Hepatocyte (in vitro differentiated cells): ENCODE measurements at regions not wholly inside any gene's neighbourhood (a gene's known extent, or its start where the extent isn't known, plus 50 kb on each side); places are given as distances from the start of the nearest gene placed in this dataset.
"Not testable (repeated sequence)": the region's sequence is repeated elsewhere in the genome, so short reads cannot be mapped to it uniquely, and the experiment has no call there.

Experiments
- DNase-seq: peaks from one replicate; pipeline ENCODE4 v3.0.0-alpha.2; 2016; ENCODE audit warnings: low spot score
- H2AFZ ChIP-seq: fragments of 200-600 bp; sonication (generic); 2 replicates; pipeline ENCODE4 v1.6.0; 2016; ENCODE audit warnings: antibody characterized with exemption, mild to moderate bottlenecking
- H3K27ac ChIP-seq: fragments of 200-600 bp; sonication (generic); 2 replicates; pipeline ENCODE4 v1.5.1; 2016; ENCODE audit warnings: mild to moderate bottlenecking
- H3K27me3 ChIP-seq: fragments of 200-600 bp; sonication (generic); 2 replicates; pipeline ENCODE4 v1.6.1; 2016
- H3K36me3 ChIP-seq: fragments of 200-600 bp; sonication (generic); replicated peaks from 2 replicates; pipeline ENCODE4 v1.5.1; 2016; ENCODE audit warnings: low read depth; ENCODE audit not compliant: insufficient read depth
- H3K4me1 ChIP-seq: fragments of 200-600 bp; sonication (generic); 2 replicates; pipeline ENCODE4 v1.5.1; 2016; ENCODE audit warnings: mild to moderate bottlenecking, moderate library complexity; ENCODE audit not compliant: insufficient read depth
- H3K4me2 ChIP-seq: fragments of 200-600 bp; sonication (generic); 2 replicates; pipeline ENCODE4 v1.6.0; 2016
- H3K4me3 ChIP-seq: fragments of 200-600 bp; sonication (generic); 2 replicates; pipeline ENCODE4 v1.5.1; 2016; ENCODE audit warnings: mild to moderate bottlenecking
- H3K79me2 ChIP-seq: fragments of 200-600 bp; sonication (generic); 2 replicates; pipeline ENCODE4 v1.6.0; 2017; ENCODE audit warnings: mild to moderate bottlenecking
- H3K9me2 ChIP-seq: fragments of 200-600 bp; sonication (generic); replicated peaks from 2 replicates; pipeline ENCODE4 v1.6.0; 2017; ENCODE audit warnings: mild to moderate bottlenecking; ENCODE audit not compliant: insufficient read depth
- H3K9me3 ChIP-seq: fragments of 200-600 bp; sonication (generic); 2 replicates; pipeline ENCODE4 v1.5.1; 2016; ENCODE audit warnings: low read depth, mild to moderate bottlenecking
- H4K20me1 ChIP-seq: fragments of 200-600 bp; sonication (generic); 2 replicates; pipeline ENCODE4 v1.6.0; 2016; ENCODE audit warnings: mild to moderate bottlenecking; ENCODE audit not compliant: insufficient read depth, poor library complexity, severe bottlenecking
- EZH2 ChIP-seq: fragments of 200-600 bp; sonication (generic); IDR thresholded peaks from 2 replicates; pipeline ENCODE4 v1.6.1; 2016; ENCODE audit warnings: antibody characterized with exemption, mild to moderate bottlenecking, borderline replicate concordance
- EZH2phosphoT487 ChIP-seq: fragments of 200-600 bp; sonication (generic); IDR thresholded peaks from one replicate; pipeline ENCODE4 v1.6.1; 2018; ENCODE audit warnings: antibody characterized with exemption, mild to moderate bottlenecking, low read depth, moderate library complexity; ENCODE audit not compliant: unreplicated experiment, severe bottlenecking
- WGBS: methylation state at CpG from one replicate; pipeline ENCODE4 v1.1.6; 2016; ENCODE audit warnings: low lambda C conversion rate; ENCODE audit errors: missing lambda C conversion rate; 5-methylcytosine and 5-hydroxymethylcytosine counted together
- TF ChIP-seq, protein P1 (sequence below): fragments of 200-600 bp; sonication (generic); IDR thresholded peaks from 2 replicates; pipeline ENCODE4 v1.5.1; 2016; ENCODE audit warnings: antibody characterized with exemption, mild to moderate bottlenecking; ENCODE audit not compliant: poor library complexity

DNA sequence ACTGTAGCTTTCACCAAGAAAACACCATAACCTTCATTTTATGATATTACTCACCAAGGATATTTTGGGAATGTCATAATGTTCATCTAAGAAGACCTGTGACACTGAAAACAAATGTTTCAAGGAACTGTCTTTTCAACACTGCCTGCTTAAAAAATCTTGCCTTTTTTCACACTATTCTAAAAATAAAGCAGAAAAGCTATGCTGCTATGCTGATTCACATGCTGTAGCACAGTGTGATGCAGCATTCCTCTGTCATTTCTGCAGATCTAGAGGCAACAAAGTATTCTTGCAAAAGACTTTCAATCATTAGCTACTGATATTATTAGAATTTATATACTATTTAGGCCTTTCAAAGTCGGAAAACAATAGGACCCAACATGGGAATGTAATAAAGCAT is 525.7 kb downstream of the UQCRFS1 start:
- Histone ChIP-seq H3K9me2 (no peaks in the 10 kb centered on the region), H3K9me3 (no peaks in the 10 kb centered on the region), H3K4me1 (no peaks in the 10 kb centered on the region), H3K79me2 (no peaks in the 10 kb centered on the region), H3K4me2 (no peak overlapping the region), H4K20me1 (no peaks in the 10 kb centered on the region), H3K27me3 (no peaks in the 10 kb centered on the region), H3K27ac (no peak overlapping the region), H2AFZ (no peak overlapping the region), H3K36me3 (no peaks in the 10 kb centered on the region), H3K4me3 (no peak overlapping the region)
- WGBS, result 83% methylated on average over 1 of the region's 1 CpG
- DNase-seq, result no peak
- TF ChIP-seq EZH2phosphoT487, result no peak
- TF ChIP-seq, protein P1, sequence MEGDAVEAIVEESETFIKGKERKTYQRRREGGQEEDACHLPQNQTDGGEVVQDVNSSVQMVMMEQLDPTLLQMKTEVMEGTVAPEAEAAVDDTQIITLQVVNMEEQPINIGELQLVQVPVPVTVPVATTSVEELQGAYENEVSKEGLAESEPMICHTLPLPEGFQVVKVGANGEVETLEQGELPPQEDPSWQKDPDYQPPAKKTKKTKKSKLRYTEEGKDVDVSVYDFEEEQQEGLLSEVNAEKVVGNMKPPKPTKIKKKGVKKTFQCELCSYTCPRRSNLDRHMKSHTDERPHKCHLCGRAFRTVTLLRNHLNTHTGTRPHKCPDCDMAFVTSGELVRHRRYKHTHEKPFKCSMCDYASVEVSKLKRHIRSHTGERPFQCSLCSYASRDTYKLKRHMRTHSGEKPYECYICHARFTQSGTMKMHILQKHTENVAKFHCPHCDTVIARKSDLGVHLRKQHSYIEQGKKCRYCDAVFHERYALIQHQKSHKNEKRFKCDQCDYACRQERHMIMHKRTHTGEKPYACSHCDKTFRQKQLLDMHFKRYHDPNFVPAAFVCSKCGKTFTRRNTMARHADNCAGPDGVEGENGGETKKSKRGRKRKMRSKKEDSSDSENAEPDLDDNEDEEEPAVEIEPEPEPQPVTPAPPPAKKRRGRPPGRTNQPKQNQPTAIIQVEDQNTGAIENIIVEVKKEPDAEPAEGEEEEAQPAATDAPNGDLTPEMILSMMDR, result no peak
- no peak for TF ChIP-seq EZH2

- TF ChIP-seq, protein P1, result no peak
- TF ChIP-seq EZH2, result no peak
- no peak for TF ChIP-seq EZH2phosphoT487
- Histone ChIP-seq H4K20me1 (no peaks in the 10 kb centered on the region), H3K36me3 (no peaks in the 10 kb centered on the region), H3K9me3 (no peaks in the 10 kb centered on the region), H3K4me1 (no peaks in the 10 kb centered on the region), H3K27me3 (no peaks in the 10 kb centered on the region), H3K79me2 (no peaks in the 10 kb centered on the region), H3K27ac (no peak overlapping the region), H3K4me3 (no peak overlapping the region), H3K9me2 (no peaks in the 10 kb centered on the region), H3K4me2 (no peak overlapping the region), H2AFZ (no peak overlapping the region)
- no peak for DNase-seq
- WGBS, result 73% methylated on average over 2 of the region's 2 CpGs
Observed at GRCh38 chr19:28686756-28687155, 526.2 kb downstream of the UQCRFS1 start.

DNA sequence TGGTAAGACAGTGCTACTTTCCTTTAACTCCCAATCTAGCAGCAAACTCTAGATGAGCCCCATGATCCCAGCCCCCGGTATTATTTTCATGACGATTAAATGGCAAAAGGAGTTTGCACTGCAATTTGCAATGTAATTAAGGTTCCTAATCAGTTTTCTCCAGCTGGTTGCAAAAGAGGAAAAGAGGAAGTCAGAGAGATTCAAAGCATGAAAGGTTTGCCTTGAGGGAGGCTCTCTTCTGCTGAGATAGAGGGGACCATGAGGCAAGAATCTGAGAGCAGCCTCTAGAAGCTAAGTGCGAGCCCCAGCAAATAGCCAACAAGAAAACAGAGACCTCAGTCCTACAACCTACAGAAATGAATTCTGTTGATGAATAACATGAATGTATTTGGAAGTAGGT is 527.1 kb downstream of the UQCRFS1 start:
- Histone ChIP-seq H3K27ac (no peak overlapping the region), H3K4me3 (no peak overlapping the region), H3K9me3 (no peaks in the 10 kb centered on the region), H3K27me3 (no peaks in the 10 kb centered on the region), H3K4me2 (no peak overlapping the region), H2AFZ (no peak overlapping the region), H3K79me2 (no peaks in the 10 kb centered on the region), H3K4me1 (no peaks in the 10 kb centered on the region), H4K20me1 (no peaks in the 10 kb centered on the region), H3K36me3 (no peaks in the 10 kb centered on the region), H3K9me2 (no peaks in the 10 kb centered on the region)
- 93% methylated on average over 3 of the region's 3 CpGs for WGBS
- DNase-seq, result no peak
- TF ChIP-seq EZH2phosphoT487, result no peak
- TF ChIP-seq, protein P1, result no peak
- no peak for TF ChIP-seq EZH2

GRCh38 chr19:28685077-28685476 is 527.9 kb downstream of the UQCRFS1 start:
- not testable (repeated sequence) for H3K27ac ChIP-seq, H3K79me2 ChIP-seq
- WGBS, result 84% methylated on average over 4 of the region's 4 CpGs

More at GRCh38 chr19:28685077-28685476, 527.9 kb downstream of the UQCRFS1 start:
- H3K9me3 ChIP-seq, H2AFZ ChIP-seq, H4K20me1 ChIP-seq, H3K4me2 ChIP-seq, H3K4me3 ChIP-seq, H3K36me3 ChIP-seq, H3K27me3 ChIP-seq, DNase-seq, H3K9me2 ChIP-seq, H3K4me1 ChIP-seq: not testable (repeated sequence)
